ENCODE measurements at regions not wholly inside any gene's neighbourhood (a gene's known extent, or its start where the extent isn't known, plus 50 kb on each side); places are given as distances from the start of the nearest gene placed in this dataset.

DNA sequence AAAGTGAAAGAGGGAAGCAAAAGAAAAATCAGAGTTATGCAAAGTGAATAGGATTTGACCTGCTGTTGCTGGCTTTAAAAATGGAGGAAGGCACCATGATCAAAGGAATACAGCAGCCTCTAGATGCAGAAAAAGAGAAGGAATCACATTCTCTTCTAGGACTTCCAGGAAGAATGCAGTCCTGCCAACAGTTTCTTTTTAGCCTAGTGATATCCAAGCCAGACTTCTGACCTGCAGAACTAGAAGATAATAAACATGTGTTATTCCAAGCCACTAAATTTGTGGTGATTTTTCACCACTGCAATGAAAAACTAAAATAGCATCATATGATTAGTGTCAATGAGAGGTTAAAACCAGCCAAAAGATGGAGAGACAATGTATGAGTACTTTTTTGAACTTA is 101.9 kb upstream of the ADAMTS5 start:
- DNase-seq: no peak
- H3K27ac ChIP-seq: no peak overlapping the region

GRCh38 chr21:27067226-27067625 is 100.3 kb upstream of the ADAMTS5 start:
- H3K4me1 ChIP-seq: no peaks in the 10 kb centered on the region
- no peaks in the 10 kb centered on the region for H3K36me3 ChIP-seq
- H3K9me3 ChIP-seq (replicated peaks): peaks cover 4% of the 10 kb centered on the region; the same call in 1 of the 2 replicates
- H3K4me3 ChIP-seq: no peak overlapping the region
- H3K27me3 ChIP-seq: no peaks in the 10 kb centered on the region
- H3K27ac ChIP-seq: no peak overlapping the region
- DNase-seq: no peak

More for the DNA sequence above, 101.9 kb upstream of the ADAMTS5 start:
- H3K9me3 ChIP-seq (replicated peaks): 0 out of 2 replicates have a peak, but pooled peaks cover 2% of the 10 kb centered on the region
- H3K27me3 ChIP-seq: no peaks in the 10 kb centered on the region
- H3K4me3 ChIP-seq: no peak overlapping the region
- no peaks in the 10 kb centered on the region for H3K4me1 ChIP-seq
- no peaks in the 10 kb centered on the region for H3K36me3 ChIP-seq

DNA sequence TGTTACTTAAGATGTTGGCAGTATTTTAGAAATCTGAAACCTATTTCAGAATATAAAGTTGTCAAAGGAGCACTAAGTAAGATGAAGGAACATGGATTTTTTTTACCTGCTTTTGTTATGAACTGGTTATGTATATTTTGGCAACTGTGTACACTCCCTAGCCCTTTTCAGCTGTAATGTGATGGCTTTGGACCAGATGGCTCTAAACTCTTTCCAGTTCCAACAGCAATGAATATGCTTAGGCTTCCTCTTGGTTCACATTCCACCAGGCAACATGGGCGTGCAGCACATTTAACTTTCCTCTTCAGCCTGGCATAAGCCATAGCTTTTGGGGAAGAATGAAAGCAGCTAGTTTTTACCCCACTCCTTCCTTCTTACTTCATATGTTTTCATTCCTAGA is 95.6 kb upstream of the ADAMTS5 start:
- Histone ChIP-seq H3K27me3 (no peaks in the 10 kb centered on the region), H3K4me3 (no peak overlapping the region), H3K9me3 (replicated peaks) (peaks cover 4% of the 10 kb centered on the region; the same call in 1 of the 2 replicates), H3K27ac (no peak overlapping the region), H3K36me3 (no peaks in the 10 kb centered on the region), H3K4me1 (no peaks in the 10 kb centered on the region)
- no peak for DNase-seq

DNA sequence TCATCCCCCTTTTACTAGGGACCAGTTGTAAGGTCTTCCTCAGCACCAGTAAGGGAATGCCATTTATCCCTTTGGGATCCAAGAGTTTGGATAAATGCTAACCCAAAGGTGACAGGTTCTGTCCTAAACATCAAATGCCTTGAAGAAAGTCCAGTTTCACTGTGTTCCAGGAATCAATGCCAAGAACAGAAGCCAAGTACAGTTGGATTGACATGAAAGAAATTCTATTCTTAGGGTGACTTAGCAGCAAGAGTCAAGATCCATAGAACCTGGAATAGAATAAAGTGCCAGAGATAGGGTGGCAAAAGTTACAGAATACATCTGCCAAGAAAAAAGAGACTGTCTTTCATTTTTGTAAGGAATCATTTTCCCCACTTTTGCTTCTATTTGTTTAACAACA is 94.9 kb upstream of the ADAMTS5 start:
- peaks cover 4% of the 10 kb centered on the region; the same call in 1 of the 2 replicates for H3K9me3 ChIP-seq (replicated peaks)
- H3K4me3 ChIP-seq: no peak overlapping the region
- H3K27me3 ChIP-seq: no peaks in the 10 kb centered on the region
- no peaks in the 10 kb centered on the region for H3K36me3 ChIP-seq
- H3K27ac ChIP-seq: no peak overlapping the region
- DNase-seq: no peak
- no peaks in the 10 kb centered on the region for H3K4me1 ChIP-seq

DNA sequence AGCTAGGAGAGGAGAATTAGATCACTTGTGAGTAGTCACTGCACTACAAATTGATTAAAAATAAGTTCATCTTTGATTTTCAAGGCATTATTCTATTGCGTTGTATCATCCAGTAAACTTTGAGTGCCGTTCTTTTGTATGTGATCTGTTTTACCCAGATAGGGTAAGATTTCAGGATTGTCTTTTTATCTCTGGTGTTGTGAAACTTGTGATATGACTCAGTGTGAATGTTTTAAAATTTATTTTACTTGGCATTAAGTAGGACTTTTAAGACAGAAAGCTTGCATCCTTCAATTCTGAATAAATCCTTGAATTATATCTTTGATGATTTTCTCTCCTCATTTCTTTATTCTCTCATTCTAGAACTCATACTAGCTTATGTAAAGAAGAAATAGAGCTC is 93.3 kb upstream of the ADAMTS5 start:
- Histone ChIP-seq H3K9me3 (replicated peaks) (peaks cover 4% of the 10 kb centered on the region; the same call in 1 of the 2 replicates), H3K4me1 (no peaks in the 10 kb centered on the region)
- DNase-seq: no peak

GRCh38 chr21:27058673-27059605 is 92.1 kb upstream of the ADAMTS5 start:
- Histone ChIP-seq H3K27ac (no peak overlapping the region), H3K4me3 (no peak overlapping the region), H3K9me3 (replicated peaks) (peaks cover 5% of the 10 kb centered on the region; the same call in 1 of the 2 replicates), H3K4me1 (no peaks in the 10 kb centered on the region), H3K27me3 (no peaks in the 10 kb centered on the region), H3K36me3 (no peaks in the 10 kb centered on the region)
- DNase-seq: no peak

More for the DNA sequence above, 93.3 kb upstream of the ADAMTS5 start:
- Histone ChIP-seq H3K4me3 (no peak overlapping the region), H3K36me3 (no peaks in the 10 kb centered on the region), H3K27ac (no peak overlapping the region), H3K27me3 (no peaks in the 10 kb centered on the region)

GRCh38 chr21:27057997-27058396 is 91.1 kb upstream of the ADAMTS5 start:
- Histone ChIP-seq H3K4me1 (no peaks in the 10 kb centered on the region), H3K4me3 (no peak overlapping the region), H3K9me3 (replicated peaks) (0 out of 2 replicates have a peak, but pooled peaks cover 3% of the 10 kb centered on the region), H3K27ac (no peak overlapping the region), H3K36me3 (no peaks in the 10 kb centered on the region), H3K27me3 (no peaks in the 10 kb centered on the region)
- no peak for DNase-seq

DNA sequence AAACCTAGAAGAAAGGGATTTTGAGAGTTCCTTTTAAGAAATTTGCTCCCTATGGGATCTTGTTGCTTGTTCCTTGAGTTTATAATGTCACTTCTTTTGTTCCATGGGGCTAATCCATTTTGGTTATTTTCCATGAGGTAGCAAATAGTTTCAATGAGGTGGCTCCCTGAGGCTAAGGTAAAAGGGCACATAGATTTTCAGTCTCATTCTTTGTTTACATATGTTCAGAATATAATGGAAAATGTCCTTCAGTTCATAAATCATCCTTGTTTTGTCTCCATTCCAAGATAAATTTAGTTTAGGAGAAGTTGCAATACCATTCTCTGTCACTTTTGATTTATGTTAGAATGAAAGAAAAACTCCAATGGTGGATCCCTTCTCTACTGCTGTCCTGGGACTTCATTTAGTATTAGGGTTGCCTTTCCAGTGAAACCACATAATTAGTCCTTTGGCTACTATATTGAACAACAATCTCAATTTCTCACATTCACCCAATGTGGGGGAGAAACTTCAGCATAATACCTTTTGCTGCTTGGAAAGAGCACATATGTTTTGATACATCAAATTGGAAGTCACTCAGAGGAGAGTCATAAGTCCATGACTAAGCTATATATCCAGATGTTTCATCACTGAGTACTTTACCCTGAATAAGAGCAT is 80.9 kb upstream of the ADAMTS5 start:
- Histone ChIP-seq H3K27me3 (no peaks in the 10 kb centered on the region), H3K9me3 (replicated peaks) (peaks cover 8% of the 10 kb centered on the region; the same call in 1 of the 2 replicates), H3K4me3 (no peak overlapping the region), H3K36me3 (no peaks in the 10 kb centered on the region), H3K27ac (no peak overlapping the region), H3K4me1 (peaks cover 14% of the 10 kb centered on the region)
- no peak for DNase-seq

DNA sequence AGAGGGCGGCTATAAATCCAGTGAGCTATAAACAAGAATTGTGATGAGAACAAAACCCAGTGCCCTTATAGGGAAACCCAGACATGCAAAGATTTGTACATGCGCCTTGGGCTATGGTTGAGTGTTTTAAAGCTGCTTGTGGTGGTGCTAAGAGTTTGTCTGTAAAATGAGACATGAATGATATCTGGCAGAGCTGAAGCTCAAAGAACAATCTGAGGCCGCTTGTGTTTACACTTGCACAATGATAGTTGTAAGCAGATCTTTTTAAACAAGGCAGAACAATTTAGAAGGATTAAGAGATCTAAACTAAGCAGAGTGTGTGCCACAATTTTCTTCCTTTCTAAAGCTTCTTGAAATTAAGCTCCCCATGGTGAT is 80.4 kb upstream of the ADAMTS5 start:
- Histone ChIP-seq H3K27me3 (no peaks in the 10 kb centered on the region), H3K9me3 (replicated peaks) (peaks cover 8% of the 10 kb centered on the region; the same call in 1 of the 2 replicates), H3K36me3 (no peaks in the 10 kb centered on the region), H3K4me1 (peaks cover 14% of the 10 kb centered on the region), H3K4me3 (no peak overlapping the region), H3K27ac (no peak overlapping the region)
- DNase-seq: peak; percentile 51 to 76

GRCh38 chr21:27045281-27045985 is 78.5 kb upstream of the ADAMTS5 start:
- no peak for DNase-seq
- H3K4me1 ChIP-seq: peaks cover 14% of the 10 kb centered on the region
- H3K4me3 ChIP-seq: no peak overlapping the region
- H3K27ac ChIP-seq: no peak overlapping the region
- no peaks in the 10 kb centered on the region for H3K27me3 ChIP-seq
- no peaks in the 10 kb centered on the region for H3K36me3 ChIP-seq
- 0 out of 2 replicates have a peak, but pooled peaks cover 2% of the 10 kb centered on the region for H3K9me3 ChIP-seq (replicated peaks)

GRCh38 chr21:27043377-27043776 is 76.5 kb upstream of the ADAMTS5 start:
- no peaks in the 10 kb centered on the region for H3K36me3 ChIP-seq
- peak in 1 of 2 experiments; percentile 17 for DNase-seq
- 0 out of 2 replicates have a peak, but pooled peaks cover 2% of the 10 kb centered on the region for H3K9me3 ChIP-seq (replicated peaks)
- peaks cover 14% of the 10 kb centered on the region for H3K4me1 ChIP-seq
- H3K27ac ChIP-seq: no peak overlapping the region
- H3K27me3 ChIP-seq: no peaks in the 10 kb centered on the region
- no peak overlapping the region for H3K4me3 ChIP-seq

- H3K27ac ChIP-seq: no peak overlapping the region
- no peaks in the 10 kb centered on the region for H3K36me3 ChIP-seq
- DNase-seq: no peak
- H3K9me3 ChIP-seq (replicated peaks): no peaks in the 10 kb centered on the region
- H3K27me3 ChIP-seq: no peaks in the 10 kb centered on the region
- H3K4me3 ChIP-seq: no peak overlapping the region
- no peaks in the 10 kb centered on the region for H3K4me1 ChIP-seq
Observed at GRCh38 chr21:27040738-27041469, 74.0 kb upstream of the ADAMTS5 start.

GRCh38 chr21:27036736-27037301 is 69.9 kb upstream of the ADAMTS5 start:
- H3K36me3 ChIP-seq: no peaks in the 10 kb centered on the region
- H3K27me3 ChIP-seq: no peaks in the 10 kb centered on the region
- no peak overlapping the region for H3K27ac ChIP-seq
- H3K4me3 ChIP-seq: no peak overlapping the region
- DNase-seq: no peak
- no peaks in the 10 kb centered on the region for H3K9me3 ChIP-seq (replicated peaks)
- no peaks in the 10 kb centered on the region for H3K4me1 ChIP-seq

DNA sequence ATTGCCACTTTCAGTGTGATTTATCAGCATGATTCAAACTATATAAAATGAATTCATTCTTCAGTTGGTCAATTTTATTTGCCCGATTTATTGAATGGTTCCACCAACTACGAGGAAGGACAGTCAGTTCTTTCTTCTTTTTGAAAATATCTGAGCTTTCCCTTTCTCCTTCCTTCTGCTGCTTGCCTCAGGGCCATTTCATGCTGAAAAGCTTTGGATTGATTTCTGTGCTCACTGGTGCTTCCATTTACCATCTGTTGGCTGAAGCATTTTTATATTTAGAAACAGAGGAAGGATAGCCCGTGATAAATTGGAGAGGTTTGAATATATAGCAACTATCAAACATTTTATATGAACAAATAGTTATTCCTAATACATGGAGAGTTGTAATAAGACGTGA is 68.9 kb upstream of the ADAMTS5 start:
- Histone ChIP-seq H3K4me1 (no peaks in the 10 kb centered on the region), H3K4me3 (no peak overlapping the region), H3K27me3 (no peaks in the 10 kb centered on the region), H3K27ac (no peak overlapping the region), H3K9me3 (replicated peaks) (no peaks in the 10 kb centered on the region), H3K36me3 (no peaks in the 10 kb centered on the region)
- DNase-seq: no peak
